GM13976 (cell line): ENCODE measurements at regions not wholly inside any gene's neighbourhood (a gene's known extent, or its start where the extent isn't known, plus 50 kb on each side); places are given as distances from the start of the nearest gene placed in this dataset.

Experiments
- DNase-seq: peaks from one replicate; pipeline ENCODE4 v3.0.0; 2012; ENCODE audit warnings: low spot score
- in situ Hi-C: fragments of 300-500 bp; cut with MboI; formaldehyde crosslinking; loops from one replicate; pipeline ENCODE4 v1.12.0; 2022; ENCODE audit warnings: low sequenced_read_pairs, mixed read lengths, inconsistent platforms; ENCODE audit not compliant: unreplicated experiment
- TF ChIP-seq, protein P1 (sequence below): IDR thresholded peaks from 2 replicates; pipeline ENCODE4 v1.5.1; 2012; ENCODE audit warnings: borderline replicate concordance, mild to moderate bottlenecking; ENCODE audit not compliant: insufficient read depth; ENCODE audit errors: extremely low read depth, missing control alignments, control extremely low read depth

DNA sequence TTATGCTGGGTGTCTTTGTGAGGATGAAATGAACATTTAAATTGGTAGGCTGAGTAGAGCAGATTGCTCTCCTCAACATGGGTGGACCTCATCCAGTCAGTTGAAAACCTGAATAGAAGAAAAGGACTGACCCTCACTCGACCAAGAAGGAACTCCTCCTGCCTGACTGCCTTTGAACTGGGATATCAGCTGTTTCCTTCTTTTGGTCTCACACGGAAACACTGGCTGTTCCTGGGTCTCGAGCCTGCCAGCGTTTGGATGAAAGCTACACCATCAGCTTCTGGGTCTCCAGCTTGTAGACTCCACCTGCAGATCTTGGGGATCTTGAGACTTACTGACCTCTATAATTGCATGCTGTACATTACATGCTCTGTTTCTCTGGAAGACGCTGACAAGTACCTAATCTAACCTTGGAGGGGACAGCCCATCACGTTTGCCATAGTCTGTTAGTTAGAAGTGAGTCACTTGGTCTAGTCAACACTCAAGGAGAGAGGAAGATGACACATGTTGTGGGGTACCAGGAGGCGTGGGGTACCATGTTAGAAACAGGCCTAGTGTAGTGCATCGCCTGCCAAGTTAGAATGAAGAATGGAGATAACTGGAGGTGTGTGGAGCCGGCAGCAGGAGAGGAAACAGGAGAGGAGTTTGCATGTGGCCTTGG lies 267.0 kb downstream of the MREG start:
- TF ChIP-seq, protein P1, sequence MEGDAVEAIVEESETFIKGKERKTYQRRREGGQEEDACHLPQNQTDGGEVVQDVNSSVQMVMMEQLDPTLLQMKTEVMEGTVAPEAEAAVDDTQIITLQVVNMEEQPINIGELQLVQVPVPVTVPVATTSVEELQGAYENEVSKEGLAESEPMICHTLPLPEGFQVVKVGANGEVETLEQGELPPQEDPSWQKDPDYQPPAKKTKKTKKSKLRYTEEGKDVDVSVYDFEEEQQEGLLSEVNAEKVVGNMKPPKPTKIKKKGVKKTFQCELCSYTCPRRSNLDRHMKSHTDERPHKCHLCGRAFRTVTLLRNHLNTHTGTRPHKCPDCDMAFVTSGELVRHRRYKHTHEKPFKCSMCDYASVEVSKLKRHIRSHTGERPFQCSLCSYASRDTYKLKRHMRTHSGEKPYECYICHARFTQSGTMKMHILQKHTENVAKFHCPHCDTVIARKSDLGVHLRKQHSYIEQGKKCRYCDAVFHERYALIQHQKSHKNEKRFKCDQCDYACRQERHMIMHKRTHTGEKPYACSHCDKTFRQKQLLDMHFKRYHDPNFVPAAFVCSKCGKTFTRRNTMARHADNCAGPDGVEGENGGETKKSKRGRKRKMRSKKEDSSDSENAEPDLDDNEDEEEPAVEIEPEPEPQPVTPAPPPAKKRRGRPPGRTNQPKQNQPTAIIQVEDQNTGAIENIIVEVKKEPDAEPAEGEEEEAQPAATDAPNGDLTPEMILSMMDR: no peak
- in situ Hi-C loops: no loop called here
- DNase-seq: no peak

DNA sequence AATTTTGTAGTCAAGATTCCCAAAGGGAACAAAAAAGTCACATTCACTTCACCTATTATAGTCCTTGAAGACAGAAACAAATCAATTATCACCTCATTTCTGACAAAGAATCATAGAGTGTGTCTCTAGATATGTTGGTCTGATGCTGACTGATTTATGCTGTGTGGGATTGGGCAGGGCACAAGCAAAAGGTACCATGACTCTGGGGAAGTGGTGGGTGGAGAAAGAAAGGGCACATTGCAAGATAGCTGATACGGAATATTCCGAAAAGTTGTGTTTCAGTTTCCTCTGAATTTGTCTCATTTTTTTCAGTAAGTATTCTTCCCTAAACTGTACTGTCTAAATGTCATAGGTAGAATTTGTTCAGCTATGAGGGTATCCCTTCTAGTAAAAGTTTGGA lies 268.0 kb downstream of the MREG start:
- in situ Hi-C loops: no loop called here
- TF ChIP-seq, protein P1: no peak
- no peak for DNase-seq

DNA sequence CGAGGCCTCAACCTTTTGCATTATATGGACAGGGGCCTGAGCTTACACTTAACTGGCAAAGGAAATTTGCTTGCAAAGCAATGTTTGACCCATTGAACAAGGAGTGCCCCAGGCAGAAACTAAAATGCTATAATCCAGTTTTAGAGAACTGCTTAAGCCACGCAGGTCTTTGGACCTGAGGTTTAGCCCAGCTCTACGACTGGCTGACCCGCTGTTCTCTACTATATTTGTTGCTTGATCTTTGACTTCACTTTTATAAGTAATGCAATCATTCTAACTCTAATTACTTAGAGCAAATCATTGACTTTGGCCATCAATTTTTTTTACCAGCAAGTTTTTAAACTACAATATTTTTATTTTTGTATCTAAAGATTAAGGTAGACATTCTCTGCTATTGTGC lies 268.8 kb downstream of the MREG start:
- TF ChIP-seq, protein P1: no peak
- in situ Hi-C loops: no loop called here
- no peak for DNase-seq

DNA sequence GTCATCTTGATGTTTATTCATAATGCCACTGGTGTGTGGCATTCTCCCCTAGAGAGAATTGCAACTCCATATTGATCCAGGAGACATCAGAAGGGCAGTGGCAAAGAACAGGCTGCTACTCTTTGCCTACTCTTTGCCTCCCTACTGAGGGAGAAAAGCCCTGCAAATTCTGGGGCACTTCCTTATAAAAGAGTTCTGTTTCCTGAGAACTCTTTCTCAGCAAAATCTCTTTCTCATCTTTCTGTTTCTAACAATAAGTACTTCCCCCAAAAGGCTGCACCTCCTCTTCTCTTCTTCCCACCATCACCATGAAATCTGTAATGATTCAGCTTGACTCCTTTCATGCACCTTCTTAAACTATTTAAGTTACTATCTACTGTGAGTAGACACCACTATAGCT lies 270.3 kb downstream of the MREG start:
- in situ Hi-C loops: no loop called here
- DNase-seq: no peak

DNA sequence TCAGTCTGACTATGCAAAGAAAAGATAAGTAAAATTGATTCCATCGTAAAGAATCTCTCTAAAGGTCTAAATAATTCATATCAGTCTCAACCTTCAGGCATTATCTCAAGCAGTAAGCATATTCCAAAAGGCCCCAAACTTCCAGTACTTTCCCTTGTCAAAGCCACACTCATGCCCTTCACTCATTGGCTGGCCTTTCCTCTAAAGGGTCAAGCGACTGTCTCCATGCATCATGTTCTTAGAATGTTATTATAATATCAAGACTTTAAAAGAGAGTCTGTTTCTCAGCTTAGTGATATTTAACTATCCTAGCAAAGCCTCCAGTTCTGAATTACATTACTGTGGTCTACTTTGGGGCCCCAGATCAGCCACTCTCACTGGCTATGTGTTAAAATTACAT lies 271.3 kb downstream of the MREG start:
- in situ Hi-C loops: no loop called here
- DNase-seq: no peak
- TF ChIP-seq, protein P1: no peak

More for the DNA sequence above, 270.3 kb downstream of the MREG start:
- TF ChIP-seq, protein P1: no peak

DNA sequence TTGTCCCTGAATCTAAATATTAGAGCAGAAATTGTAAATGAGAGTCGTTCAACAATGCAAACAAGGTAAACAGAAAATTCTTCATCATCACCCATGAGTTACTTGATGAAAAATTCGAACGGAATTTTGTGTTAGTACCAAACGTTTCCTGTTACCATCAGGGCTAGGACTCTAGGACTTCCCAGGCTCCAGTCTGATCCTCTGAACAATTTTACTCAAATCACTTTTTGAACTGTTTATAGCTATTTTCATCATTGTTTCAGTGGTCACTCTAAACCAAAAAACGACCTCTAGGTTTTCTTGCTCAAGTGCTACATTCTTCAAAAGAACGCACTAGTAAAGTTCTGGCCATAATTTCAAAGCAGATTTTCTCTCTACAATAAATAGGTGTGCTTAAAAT lies 273.3 kb downstream of the MREG start:
- DNase-seq: no peak
- in situ Hi-C loops: no loop called here
- TF ChIP-seq, protein P1: no peak

DNA sequence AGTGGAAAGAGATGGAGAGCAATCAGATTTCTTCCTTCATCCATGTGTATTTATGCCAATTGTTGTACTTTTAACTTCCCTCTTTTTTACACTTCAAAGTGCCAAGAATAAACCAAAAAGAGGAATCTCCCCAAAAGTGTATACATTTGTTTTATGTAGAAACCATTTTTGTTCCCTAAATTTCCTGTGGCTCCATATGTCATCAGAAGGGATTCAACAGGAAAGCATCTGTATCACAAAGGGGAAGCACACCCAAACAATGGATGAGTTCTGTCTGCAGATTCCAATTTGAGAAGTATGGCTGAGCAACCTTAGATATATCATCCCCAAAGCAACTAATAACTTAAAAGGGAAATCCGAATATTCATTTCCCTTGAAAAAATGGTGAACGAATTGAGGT lies 275.0 kb downstream of the MREG start:
- no peak for DNase-seq
- in situ Hi-C loops: no loop called here
- TF ChIP-seq, protein P1: no peak
